ENCODE measurements at regions not wholly inside any gene's neighbourhood (a gene's known extent, or its start where the extent isn't known, plus 50 kb on each side); places are given as distances from the start of the nearest gene placed in this dataset.

GRCh38 chr7:35465791-35466336, 212.0 kb upstream of the TBX20 start:
- no peak overlapping the region for H3K4me3 ChIP-seq
- no peaks in the 10 kb centered on the region for H3K79me2 ChIP-seq (ENCODE audit: control insufficient read depth, insufficient read depth, low read length)
- 37% methylated on average over 18 of the region's 18 CpGs for WGBS (ENCODE audit: insufficient coverage, insufficient replicate concordance, low lambda C conversion rate, missing lambda C conversion rate)
- no peak for FAIRE-seq
- ATAC-seq, result no peak
- no peak for DNase-seq (ENCODE audit: low read depth, low spot score)
- H3K9me3 ChIP-seq (replicated peaks; ENCODE audit: control insufficient read depth, insufficient read depth, low read length), result no peaks in the 10 kb centered on the region
- ChIA-PET POLR2A (no interaction called here), RAD21 (ENCODE audit: unreplicated experiment) (no interaction called here), CTCF (no interaction called here), SMC1A (ENCODE audit: uncharacterized antibody, unreplicated experiment) (no interaction called here)
- no peaks in the 10 kb centered on the region for H4K20me1 ChIP-seq (ENCODE audit: control insufficient read depth, insufficient read depth)
- H3K4me1 ChIP-seq (ENCODE audit: control insufficient read depth, insufficient read depth, low read length), result no peaks in the 10 kb centered on the region
- no peak overlapping the region for H3K27ac ChIP-seq (ENCODE audit: control insufficient read depth, insufficient read depth)
- no TSS peak for BruUV-seq (replicated peaks)
- no peaks in the 10 kb centered on the region for H3K36me3 ChIP-seq (ENCODE audit: control insufficient read depth in 2 of 2, insufficient read depth in 2 of 2, low read length in 1 of 2)
- H3K27me3 ChIP-seq (replicated peaks in 1 of 2; ENCODE audit: control insufficient read depth in 2 of 2, insufficient read depth in 2 of 2, low read length in 1 of 2), result no peaks in the 10 kb centered on the region
- in situ Hi-C loops (cut with MboI) (no loop called here), intact Hi-C loops (cut with micrococcal nuclease; ENCODE audit: unreplicated experiment) (no loop called here)
- TF ChIP-seq ESRRA (IDR thresholded peaks at IDR 0.05; ENCODE audit: low read length) (no peak), KLF5 (IDR thresholded peaks at IDR 0.05; ENCODE audit: partially characterized antibody) (no peak), NRF1 (conservative IDR thresholded peaks at IDR 0.05; ENCODE audit: low read depth, low read length) (no peak), EED (IDR thresholded peaks at IDR 0.05; ENCODE audit: low read depth) (no peak), SRF (IDR thresholded peaks at IDR 0.05; ENCODE audit: low read depth in 2 of 2, low read length in 2 of 2) (no peak), CBX3 (IDR thresholded peaks at IDR 0.05; ENCODE audit: borderline replicate concordance, low read depth) (no peak), YY1 (IDR thresholded peaks at IDR 0.05; ENCODE audit: low read depth, low read length) (no peak), PML (IDR thresholded peaks at IDR 0.05; ENCODE audit: low read length) (no peak), ATF3 (IDR thresholded peaks at IDR 0.05; ENCODE audit: borderline replicate concordance, extremely low read depth, low read depth, low read length) (no peak), NR2F1 (conservative IDR thresholded peaks at IDR 0.05) (no peak), HCFC1 (IDR thresholded peaks at IDR 0.05; ENCODE audit: low read length) (no peak), BMI1 (IDR thresholded peaks at IDR 0.05; ENCODE audit: borderline replicate concordance) (no peak), STAT1 (conservative IDR thresholded peaks at IDR 0.05) (no peak), STAT3 (IDR thresholded peaks at IDR 0.05; ENCODE audit: low read depth, low read length) (no peak)
- no peak overlapping the region for H2AFZ ChIP-seq (ENCODE audit: control insufficient read depth, low read depth, low read length)
- no peak overlapping the region for H3K4me2 ChIP-seq (ENCODE audit: control insufficient read depth, insufficient read depth)
- H3K9ac ChIP-seq (ENCODE audit: control insufficient read depth, insufficient read depth, low read length), result no peak overlapping the region

Measured in GM12878 (cell line).